ENCODE measurements at regions not wholly inside any gene's neighbourhood (a gene's known extent, or its start where the extent isn't known, plus 50 kb on each side); places are given as distances from the start of the nearest gene placed in this dataset.

DNA sequence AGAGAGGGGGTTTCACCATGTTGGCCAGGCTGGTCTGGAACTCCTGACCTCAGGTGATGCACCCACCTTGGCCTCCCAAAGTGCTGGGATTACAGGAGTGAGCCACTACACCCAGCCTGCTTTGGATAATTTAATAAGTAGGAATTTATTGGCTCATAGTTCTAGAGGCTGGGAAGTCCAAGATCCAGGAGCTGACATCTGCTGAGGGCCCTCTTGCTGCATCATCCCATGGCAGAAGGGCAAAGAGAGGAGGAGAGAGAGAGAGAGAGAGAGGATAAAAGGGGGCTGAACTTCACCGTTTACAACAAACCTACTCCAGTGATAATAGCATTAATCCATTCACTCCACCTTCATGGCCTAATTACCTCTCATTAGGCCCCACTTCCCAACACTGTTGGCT, 62.0 kb upstream of the HES1 start:
- Mint-ChIP-seq H3K4me3 (no peak overlapping the region), H3K27me3 (peaks cover 5% of the 10 kb centered on the region), H3K4me1 (ENCODE audit: unreplicated experiment) (peaks cover 39% of the 10 kb centered on the region), H3K36me3 (no peaks in the 10 kb centered on the region), H3K9me3 (peaks cover 6% of the 10 kb centered on the region), H3K27ac (no peak overlapping the region)
- no peak for DNase-seq (ENCODE audit: extremely low spot score, unreplicated experiment)
- TF ChIP-seq, protein P1, sequence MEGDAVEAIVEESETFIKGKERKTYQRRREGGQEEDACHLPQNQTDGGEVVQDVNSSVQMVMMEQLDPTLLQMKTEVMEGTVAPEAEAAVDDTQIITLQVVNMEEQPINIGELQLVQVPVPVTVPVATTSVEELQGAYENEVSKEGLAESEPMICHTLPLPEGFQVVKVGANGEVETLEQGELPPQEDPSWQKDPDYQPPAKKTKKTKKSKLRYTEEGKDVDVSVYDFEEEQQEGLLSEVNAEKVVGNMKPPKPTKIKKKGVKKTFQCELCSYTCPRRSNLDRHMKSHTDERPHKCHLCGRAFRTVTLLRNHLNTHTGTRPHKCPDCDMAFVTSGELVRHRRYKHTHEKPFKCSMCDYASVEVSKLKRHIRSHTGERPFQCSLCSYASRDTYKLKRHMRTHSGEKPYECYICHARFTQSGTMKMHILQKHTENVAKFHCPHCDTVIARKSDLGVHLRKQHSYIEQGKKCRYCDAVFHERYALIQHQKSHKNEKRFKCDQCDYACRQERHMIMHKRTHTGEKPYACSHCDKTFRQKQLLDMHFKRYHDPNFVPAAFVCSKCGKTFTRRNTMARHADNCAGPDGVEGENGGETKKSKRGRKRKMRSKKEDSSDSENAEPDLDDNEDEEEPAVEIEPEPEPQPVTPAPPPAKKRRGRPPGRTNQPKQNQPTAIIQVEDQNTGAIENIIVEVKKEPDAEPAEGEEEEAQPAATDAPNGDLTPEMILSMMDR (conservative IDR thresholded peaks at IDR 0.05): no peak

DNA sequence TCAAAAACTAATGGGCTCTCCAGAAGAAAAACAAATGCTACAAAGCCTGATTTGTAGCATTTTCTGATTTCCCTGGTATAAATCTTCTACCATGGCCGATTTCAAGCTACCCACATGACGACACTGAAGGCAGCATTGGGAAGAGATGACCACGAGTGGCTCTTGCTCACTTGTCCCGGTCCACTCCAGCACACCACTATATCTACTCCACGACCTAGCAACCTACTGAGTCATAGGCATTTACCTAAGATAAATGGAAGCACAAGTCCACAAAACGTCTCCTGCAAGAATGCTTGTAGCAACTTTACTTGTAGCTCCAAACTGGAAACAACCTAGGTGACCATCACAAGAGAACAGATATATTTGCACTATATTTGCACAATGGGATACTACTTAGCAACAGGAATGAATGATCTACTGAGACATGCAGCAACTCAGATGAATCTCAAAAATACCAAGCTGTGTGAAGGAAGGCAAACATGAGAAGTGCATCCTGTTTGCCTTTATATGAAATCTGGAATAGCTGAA, 60.8 kb upstream of the HES1 start:
- Mint-ChIP-seq H3K4me1 (ENCODE audit: unreplicated experiment) (peaks cover 40% of the 10 kb centered on the region), H3K4me3 (no peak overlapping the region), H3K9me3 (no peaks in the 10 kb centered on the region), H3K27ac (no peak overlapping the region), H3K27me3 (peaks cover 5% of the 10 kb centered on the region), H3K36me3 (no peaks in the 10 kb centered on the region)
- TF ChIP-seq, protein P1 (conservative IDR thresholded peaks at IDR 0.05): no peak
- no peak for DNase-seq (ENCODE audit: extremely low spot score, unreplicated experiment)

GRCh38 chr3:194075802-194076460, 60.0 kb upstream of the HES1 start:
- no peaks in the 10 kb centered on the region for H3K36me3 Mint-ChIP-seq
- H3K4me1 Mint-ChIP-seq (ENCODE audit: unreplicated experiment): peaks cover 45% of the 10 kb centered on the region
- DNase-seq (ENCODE audit: extremely low spot score, unreplicated experiment): no peak
- H3K27me3 Mint-ChIP-seq: peaks cover 5% of the 10 kb centered on the region
- no peaks in the 10 kb centered on the region for H3K9me3 Mint-ChIP-seq
- H3K4me3 Mint-ChIP-seq: no peak overlapping the region
- TF ChIP-seq, protein P1 (conservative IDR thresholded peaks at IDR 0.05): no peak
- H3K27ac Mint-ChIP-seq: no peak overlapping the region

- H3K4me1 Mint-ChIP-seq (ENCODE audit: unreplicated experiment): peaks cover 45% of the 10 kb centered on the region
- no peak overlapping the region for H3K27ac Mint-ChIP-seq
- peaks cover 5% of the 10 kb centered on the region for H3K27me3 Mint-ChIP-seq
- no peaks in the 10 kb centered on the region for H3K9me3 Mint-ChIP-seq
- no peak overlapping the region for H3K4me3 Mint-ChIP-seq
- DNase-seq (ENCODE audit: extremely low spot score, unreplicated experiment): no peak
- H3K36me3 Mint-ChIP-seq: no peaks in the 10 kb centered on the region
- TF ChIP-seq, protein P1 (conservative IDR thresholded peaks at IDR 0.05): no peak
These were observed 59.5 kb upstream of the HES1 start for GRCh38 chr3:194076475-194076874.

DNA sequence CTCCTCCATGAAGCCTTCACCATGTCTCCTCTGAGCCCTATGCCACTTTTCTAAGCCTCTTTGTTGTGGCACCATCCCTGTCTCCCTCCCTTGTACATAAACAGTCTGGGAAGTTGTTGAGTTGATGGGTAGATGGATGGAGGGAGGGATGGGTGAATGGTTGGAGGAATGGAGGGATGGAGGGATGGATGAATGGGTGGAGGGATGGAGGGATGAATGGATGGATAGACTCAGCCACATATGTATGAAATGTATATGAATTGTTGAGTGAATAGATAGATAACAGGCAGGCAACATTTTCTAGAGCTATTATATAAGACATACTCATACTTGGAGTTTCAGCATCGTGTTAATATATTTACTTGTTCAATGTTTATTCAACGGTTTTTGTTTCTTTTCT, 58.3 kb upstream of the HES1 start:
- Mint-ChIP-seq H3K27ac (no peak overlapping the region), H3K4me1 (ENCODE audit: unreplicated experiment) (peaks cover 40% of the 10 kb centered on the region), H3K27me3 (peaks cover 5% of the 10 kb centered on the region), H3K36me3 (no peaks in the 10 kb centered on the region), H3K4me3 (no peak overlapping the region), H3K9me3 (no peaks in the 10 kb centered on the region)
- no peak for DNase-seq (ENCODE audit: extremely low spot score, unreplicated experiment)
- TF ChIP-seq, protein P1 (conservative IDR thresholded peaks at IDR 0.05): no peak
